A673 (cell line): ENCODE measurements at regions not wholly inside any gene's neighbourhood (a gene's known extent, or its start where the extent isn't known, plus 50 kb on each side); places are given as distances from the start of the nearest gene placed in this dataset.

ENCODE experiments used
- BruUV-seq: library from RNA; stranded (reverse); fragments of 400-500 nt; replicated peaks from 2 replicates; lab custom pipeline; 2021; lab: Mats Ljungman, UMichigan
- CTCF ChIA-PET: fragments of 300-600 bp; sonication (Branson Sonifier 250); formaldehyde crosslinking; loops from one replicate; lab custom pipeline; 2022; ENCODE audit warnings: antibody characterized with exemption; lab: Charles Lee
- POLR2A ChIA-PET: fragments of 300-600 bp; sonication (Branson Sonifier 250); formaldehyde crosslinking; loops from one replicate; lab custom pipeline; 2022; ENCODE audit warnings: antibody characterized with exemption; ENCODE audit not compliant: low non-redundant PET; lab: Charles Lee
- DNase-seq: peaks from one replicate; pipeline ENCODE4 v3.0.0-alpha.2; 2015; ENCODE audit warnings: low spot score
- H3K27ac ChIP-seq: fragments of 200-600 bp; sonication (generic); 2 replicates; pipeline ENCODE4 v1.5.1; 2016; ENCODE audit warnings: mixed run types, low read depth, mild to moderate bottlenecking, mixed read lengths, antibody characterized with exemption, low read length; ENCODE audit not compliant: poor library complexity, severe bottlenecking
- H3K27me3 ChIP-seq: fragments of 200-600 bp; sonication (generic); replicated peaks from 2 replicates; pipeline ENCODE4 v1.6.1; 2017; ENCODE audit warnings: mixed run types, low read depth, mild to moderate bottlenecking, mixed read lengths, antibody characterized with exemption, low read length; ENCODE audit not compliant: insufficient read depth, poor library complexity
- H3K36me3 ChIP-seq: fragments of 200-600 bp; sonication (generic); 2 replicates; pipeline ENCODE4 v1.6.1; 2016; ENCODE audit warnings: mixed run types, mild to moderate bottlenecking, mixed read lengths, antibody characterized with exemption, low read length; ENCODE audit not compliant: insufficient read depth, poor library complexity, severe bottlenecking
- H3K4me1 ChIP-seq: fragments of 200-600 bp; sonication (generic); 2 replicates; pipeline ENCODE4 v1.6.1; 2017; ENCODE audit warnings: mixed run types, mild to moderate bottlenecking, mixed read lengths, antibody characterized with exemption, low read length; ENCODE audit not compliant: insufficient read depth, poor library complexity, severe bottlenecking
- H3K4me3 ChIP-seq: fragments of 200-600 bp; sonication (generic); 2 replicates; pipeline ENCODE4 v1.5.1; 2016; ENCODE audit warnings: low read depth, mixed run types, mild to moderate bottlenecking, mixed read lengths, low read length; ENCODE audit not compliant: poor library complexity, severe bottlenecking
- H3K9me3 ChIP-seq: fragments of 200-600 bp; sonication (generic); 2 replicates; pipeline ENCODE4 v1.6.1; 2016; ENCODE audit warnings: mixed run types, low read depth, mild to moderate bottlenecking, mixed read lengths, antibody characterized with exemption, low read length; ENCODE audit not compliant: poor library complexity, severe bottlenecking
- CTCF ChIP-seq: fragments of 300-800, 200-600 bp; sonication (generic); conservative IDR thresholded peaks from 2 replicates; pipeline ENCODE4 v1.5.1; 2017; ENCODE audit warnings: low read depth, mild to moderate bottlenecking, antibody characterized with exemption, low read length, moderate library complexity, mixed read lengths
- EZH2 ChIP-seq: fragments of 200-600 bp; sonication (generic); IDR thresholded peaks from 2 replicates; pipeline ENCODE4 v1.6.1; 2017; ENCODE audit warnings: borderline replicate concordance, low read depth, mild to moderate bottlenecking, mixed read lengths, antibody characterized with exemption, low read length; ENCODE audit not compliant: poor library complexity, severe bottlenecking
- intact Hi-C: fragments of 100-400 bp; cut with micrococcal nuclease; formaldehyde crosslinking; loops from one replicate; pipeline ENCODE4 v1.10.0; 2022; ENCODE audit not compliant: unreplicated experiment

GRCh38 chr18:47591429-47591828 is 339.0 kb downstream of the SMAD2 start:
- POLR2A ChIA-PET = no interaction called here
- peaks cover 75% of the 10 kb centered on the region for H3K27me3 ChIP-seq
- no peak for DNase-seq
- intact Hi-C loops = no loop called here
- CTCF ChIA-PET = no interaction called here
- no peaks in the 10 kb centered on the region for H3K4me1 ChIP-seq
- H3K27ac ChIP-seq = no peak overlapping the region
- no peak overlapping the region for H3K4me3 ChIP-seq
- no peaks in the 10 kb centered on the region for H3K9me3 ChIP-seq
- no peaks in the 10 kb centered on the region for H3K36me3 ChIP-seq
- TF ChIP-seq CTCF = no peak
- TF ChIP-seq EZH2 = no peak
- no TSS peak for BruUV-seq

DNA sequence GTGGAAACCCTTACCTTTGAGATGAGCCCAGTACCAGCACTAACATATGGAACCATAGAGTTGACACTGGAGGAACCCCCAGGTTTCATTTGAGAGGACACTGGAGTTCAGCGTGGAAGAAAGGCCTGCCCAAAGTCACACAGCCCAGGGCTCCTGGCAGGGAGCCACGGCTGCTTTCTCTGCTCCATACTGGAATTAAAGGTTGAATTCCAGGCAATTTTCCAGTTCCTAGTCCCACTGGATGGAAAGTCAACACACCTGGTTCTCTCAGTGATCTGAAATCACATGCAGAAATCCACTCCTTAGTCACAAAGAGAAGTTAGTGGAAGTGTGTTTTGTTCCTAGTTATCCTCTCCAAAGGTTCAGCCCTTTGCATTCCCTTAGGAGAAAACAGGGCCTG is 336.1 kb upstream of the SKOR2 start:
- H3K9me3 ChIP-seq = no peaks in the 10 kb centered on the region
- no peak for DNase-seq
- no peaks in the 10 kb centered on the region for H3K4me1 ChIP-seq
- H3K27me3 ChIP-seq = peaks cover 58% of the 10 kb centered on the region
- ChIA-PET CTCF (no interaction called here), POLR2A (no interaction called here)
- H3K36me3 ChIP-seq = no peaks in the 10 kb centered on the region
- no peak overlapping the region for H3K27ac ChIP-seq
- intact Hi-C loops = no loop called here
- TF ChIP-seq EZH2 = no peak
- no peak for TF ChIP-seq CTCF
- BruUV-seq = no TSS peak
- H3K4me3 ChIP-seq = no peak overlapping the region

GRCh38 chr18:47586418-47587070 is 335.1 kb upstream of the SKOR2 start:
- H3K27ac ChIP-seq = no peak overlapping the region
- POLR2A ChIA-PET = no interaction called here
- CTCF ChIA-PET = no interaction called here
- BruUV-seq = no TSS peak
- H3K4me3 ChIP-seq = no peak overlapping the region
- H3K4me1 ChIP-seq = no peaks in the 10 kb centered on the region
- peaks cover 57% of the 10 kb centered on the region for H3K27me3 ChIP-seq
- intact Hi-C loops = no loop called here
- TF ChIP-seq EZH2 (no peak), CTCF (no peak)
- no peaks in the 10 kb centered on the region for H3K36me3 ChIP-seq
- H3K9me3 ChIP-seq = no peaks in the 10 kb centered on the region
- no peak for DNase-seq
